NCI-H1092 treated with DMSO at 0.1 percent for 48 hours (cell line): ENCODE measurements at regions not wholly inside any gene's neighbourhood (a gene's known extent, or its start where the extent isn't known, plus 50 kb on each side); places are given as distances from the start of the nearest gene placed in this dataset.

Source experiments
- DNase-seq: peaks from one replicate; lab custom pipeline; 2025; lab: John Stamatoyannopoulos, UW

DNA sequence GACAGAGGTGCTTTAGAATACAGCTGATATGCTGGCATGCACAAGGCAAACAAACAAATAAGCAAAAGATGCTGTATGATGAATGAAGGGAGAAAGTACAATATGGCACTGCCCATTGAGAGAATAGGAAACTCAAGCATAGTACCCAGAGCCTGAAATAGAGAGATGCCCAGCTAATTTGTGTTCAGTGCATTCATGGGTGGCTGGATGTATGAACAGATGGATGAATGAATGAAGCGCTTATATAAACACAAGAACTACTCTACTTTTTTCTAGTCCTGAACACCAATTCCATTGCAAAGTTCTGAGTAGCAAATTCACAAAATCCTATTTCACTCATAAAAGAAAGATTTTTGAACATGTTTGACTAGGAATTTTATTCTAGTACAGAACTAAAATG lies 756.3 kb downstream of the SATB2 start:
- DNase-seq: no peak

DNA sequence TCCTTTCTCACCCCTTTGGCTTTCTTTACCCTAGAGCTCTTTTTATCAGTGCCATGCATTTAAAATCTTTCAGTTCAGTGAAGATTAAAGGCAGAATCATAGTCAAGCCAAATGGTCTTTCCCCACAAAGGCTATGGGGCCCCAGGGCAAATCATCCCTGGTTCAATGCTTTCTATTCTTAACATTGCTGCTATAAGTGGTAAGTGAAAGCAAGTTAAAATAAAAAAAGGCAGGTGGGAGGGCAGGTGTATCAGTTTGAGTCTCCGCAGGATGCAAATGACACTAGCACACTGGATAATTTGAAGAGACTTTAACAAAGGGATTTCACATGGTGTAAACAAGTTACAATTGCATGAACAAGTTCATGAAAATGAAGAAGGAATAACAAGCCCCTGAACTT lies 757.4 kb downstream of the SATB2 start:
- DNase-seq: peak; percentile 36

DNA sequence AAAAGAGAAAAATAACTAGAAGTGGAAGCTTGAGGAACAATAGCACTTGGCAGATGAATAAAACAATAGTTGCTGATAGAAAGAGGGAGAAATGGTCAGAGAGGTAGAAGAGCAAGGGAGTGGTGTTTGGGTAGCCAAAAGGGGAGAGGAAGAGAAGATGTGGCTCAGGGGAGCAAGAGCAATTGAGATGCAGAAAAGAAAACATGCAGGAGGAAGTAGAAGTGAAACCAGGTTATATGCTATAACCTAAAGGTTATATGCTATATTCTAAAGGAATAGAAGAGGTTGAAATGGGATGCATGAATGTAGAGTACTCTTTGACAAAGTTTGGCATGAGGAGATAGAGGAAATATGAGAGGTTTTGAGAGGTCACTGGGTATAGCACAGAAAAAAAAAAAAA lies 759.5 kb downstream of the SATB2 start:
- no peak for DNase-seq

DNA sequence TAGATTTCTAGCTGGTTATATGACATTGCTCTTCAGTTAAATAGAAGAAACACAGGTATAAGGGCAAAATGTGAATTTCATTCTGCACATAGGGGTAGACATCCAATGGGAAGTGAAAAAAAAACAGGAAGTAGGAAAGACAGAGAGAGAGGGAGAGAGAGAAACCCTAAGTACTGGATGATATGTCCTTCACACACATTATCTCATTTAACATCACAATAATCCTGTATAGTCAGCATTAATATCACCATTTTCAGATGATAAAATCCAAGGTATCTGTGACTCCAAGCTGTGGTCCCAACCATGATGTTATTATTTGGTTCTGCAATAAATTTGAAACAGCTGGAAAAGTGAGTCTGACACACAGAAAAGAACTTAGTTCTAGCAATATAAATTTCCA lies 759.9 kb downstream of the SATB2 start:
- DNase-seq: no peak

DNA sequence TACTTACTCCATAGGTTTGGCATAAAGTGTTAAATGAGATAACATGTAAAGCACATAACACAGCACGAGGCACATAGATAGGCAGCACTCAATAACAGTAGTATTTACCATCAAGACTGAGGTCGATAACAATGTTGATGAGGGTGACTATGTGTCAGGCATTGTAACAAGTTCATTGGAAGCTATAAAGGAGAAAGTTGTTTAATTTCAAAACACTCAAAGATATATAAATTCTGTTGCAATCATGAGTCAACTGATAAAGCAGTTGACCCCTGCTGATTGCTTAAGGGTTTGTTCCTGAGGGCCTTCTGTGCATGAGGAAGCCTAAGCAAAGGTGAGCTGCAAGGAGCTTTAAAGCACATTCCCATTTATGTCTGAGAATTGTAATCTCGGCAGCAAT lies 760.5 kb downstream of the SATB2 start:
- no peak for DNase-seq

DNA sequence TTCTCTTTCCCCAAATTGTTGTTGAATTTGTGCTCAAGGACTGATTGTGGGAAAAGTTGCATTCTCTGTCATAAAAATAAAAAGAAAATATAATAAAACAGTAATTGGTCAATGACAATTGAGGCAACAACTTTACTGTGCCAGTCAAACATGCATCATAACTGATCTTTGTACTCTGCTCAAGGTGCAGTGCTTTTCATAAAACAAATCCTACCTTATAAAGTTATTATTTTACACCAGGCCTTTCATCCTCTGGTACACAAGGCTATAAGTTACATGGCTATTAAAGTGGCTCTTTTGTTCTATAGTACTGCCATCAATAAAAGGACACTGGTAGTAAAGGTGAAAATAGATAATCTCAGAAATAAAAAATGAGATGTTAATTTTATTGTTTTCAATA lies 761.9 kb downstream of the SATB2 start:
- no peak for DNase-seq

DNA sequence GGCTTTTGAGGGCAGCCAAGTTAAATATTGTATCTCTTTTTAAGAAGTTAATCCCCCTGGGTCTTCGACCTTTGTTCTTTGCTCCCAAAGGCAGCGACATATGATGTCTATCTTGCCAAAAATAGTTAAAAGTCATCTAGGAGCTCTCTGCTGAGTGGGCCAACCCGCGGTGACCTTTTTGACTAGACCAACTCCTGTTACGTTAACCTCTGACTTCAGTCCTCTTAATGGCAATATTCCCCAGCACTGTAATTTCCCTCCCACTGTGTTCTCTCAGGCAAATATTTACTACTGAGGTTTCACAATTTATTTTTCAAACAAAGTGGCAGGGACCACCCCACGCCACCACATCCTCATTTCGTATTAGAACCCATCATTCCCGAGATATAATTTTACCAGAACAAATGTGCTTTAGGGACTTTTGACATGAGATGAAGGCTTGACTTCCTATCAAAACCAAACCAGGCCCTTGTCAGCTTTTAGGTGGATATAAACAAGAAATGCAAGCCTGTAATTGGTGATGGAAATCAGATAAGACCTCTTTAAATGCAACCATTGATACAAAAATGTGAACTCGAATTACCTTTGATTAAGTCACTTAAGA lies 764.7 kb downstream of the SATB2 start:
- DNase-seq: no peak

DNA sequence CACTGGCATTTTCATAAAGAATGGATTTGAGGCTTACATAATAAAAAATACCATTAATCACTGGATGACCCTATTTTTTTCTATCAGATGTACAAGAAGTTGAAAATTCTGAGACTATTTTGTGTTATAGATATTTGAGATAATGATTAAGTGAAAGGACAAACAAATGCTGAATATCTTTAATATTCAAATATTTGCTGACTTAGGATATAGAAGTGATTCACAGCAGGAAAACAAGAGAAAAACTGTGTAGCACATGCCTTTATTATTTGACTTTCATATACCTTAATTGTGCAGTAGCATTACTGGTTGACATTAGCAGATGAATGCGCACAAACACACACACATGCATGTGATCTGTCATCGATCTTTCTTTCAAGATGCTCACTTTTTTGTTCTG lies 766.5 kb downstream of the SATB2 start:
- no peak for DNase-seq

DNA sequence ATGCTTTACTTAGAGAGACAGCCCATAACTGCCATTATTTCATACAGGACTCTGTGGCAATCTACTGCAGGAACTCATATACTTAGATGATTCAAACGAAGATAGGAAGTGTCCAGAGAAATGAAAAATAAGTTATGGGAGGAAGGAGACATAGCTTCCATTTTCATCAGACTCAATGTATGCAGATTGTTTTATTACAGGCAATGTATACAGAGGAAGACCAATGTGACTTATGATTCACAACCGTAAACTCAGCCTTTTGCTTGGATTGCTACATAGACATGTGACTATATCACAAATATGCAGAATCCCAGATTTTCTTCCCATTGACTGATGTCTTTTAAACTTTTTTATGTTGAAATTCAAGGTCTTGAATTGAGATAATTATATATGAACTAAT lies 793.4 kb downstream of the SATB2 start:
- DNase-seq: no peak

DNA sequence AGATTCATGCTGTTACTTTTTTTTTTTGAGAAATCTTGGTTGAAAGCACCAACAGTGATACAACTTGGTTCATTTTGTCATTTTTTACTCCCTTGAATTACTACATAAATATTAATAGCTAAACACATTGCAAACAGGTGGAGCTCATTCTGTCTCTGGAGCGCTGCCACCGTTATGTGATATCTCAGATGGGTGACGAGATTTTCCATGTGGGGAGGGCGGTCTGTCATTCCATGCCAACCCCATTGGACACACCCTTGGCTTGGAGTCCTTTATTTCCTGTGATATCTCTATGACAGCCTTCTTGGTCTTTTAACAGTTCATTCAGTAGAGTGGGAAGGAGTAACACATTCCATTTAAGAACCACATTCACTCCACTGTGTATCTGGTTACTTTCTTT lies 794.8 kb downstream of the SATB2 start:
- no peak for DNase-seq

DNA sequence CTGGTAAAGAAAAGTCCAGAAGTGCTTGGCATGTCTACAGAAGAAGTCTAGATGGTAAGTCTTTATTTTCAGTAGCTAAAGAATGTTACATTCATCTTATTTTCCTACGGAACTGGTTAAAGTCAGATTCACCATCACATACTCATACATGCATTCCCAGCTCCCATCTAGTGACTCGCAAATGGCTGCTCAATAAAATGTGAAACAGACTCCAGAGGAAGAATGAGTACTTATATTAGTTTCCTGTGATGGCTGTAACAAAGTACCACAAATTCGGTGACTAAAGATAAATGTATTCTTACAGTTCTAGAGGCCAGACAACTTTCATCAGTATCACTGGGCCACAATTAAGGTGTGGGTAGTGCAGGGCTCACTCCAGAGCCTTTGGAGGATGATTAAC lies 797.2 kb downstream of the SATB2 start:
- no peak for DNase-seq

DNA sequence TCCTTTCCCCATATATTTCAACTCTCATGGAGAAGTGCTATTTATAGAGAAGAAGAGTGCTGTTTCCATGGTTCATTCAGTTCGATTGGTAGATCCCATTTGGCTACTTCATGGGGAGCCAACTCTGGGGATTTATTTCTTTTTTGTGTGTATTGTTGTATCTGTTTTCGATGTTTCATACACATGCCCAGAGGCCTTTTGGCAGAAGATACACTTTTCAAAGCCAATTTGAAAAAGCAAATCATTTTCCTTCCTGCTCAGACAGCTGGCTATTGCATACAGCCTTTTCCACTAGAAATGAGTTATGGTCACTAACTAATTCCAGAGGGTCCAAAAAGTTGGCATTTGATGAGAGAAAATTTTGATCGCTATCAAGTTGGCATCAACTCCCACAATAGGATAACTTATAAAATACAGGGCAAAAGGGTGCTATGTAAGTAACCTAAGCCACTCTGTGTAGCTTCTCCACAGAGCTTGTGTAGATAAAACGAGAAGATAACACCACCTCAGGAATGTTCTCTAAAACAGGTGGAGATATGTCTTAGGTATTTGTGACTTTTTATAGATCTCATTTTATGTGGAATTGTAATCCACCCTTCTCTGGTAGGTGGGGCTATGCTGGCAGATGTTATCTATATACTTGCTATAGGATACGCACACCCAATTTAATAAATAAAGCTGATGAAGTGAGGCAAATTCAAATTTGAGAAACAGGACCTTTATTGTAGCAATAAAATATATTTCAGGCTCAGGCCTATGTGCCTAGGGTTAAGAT lies 798.5 kb downstream of the SATB2 start:
- peak; percentile 77 for DNase-seq

DNA sequence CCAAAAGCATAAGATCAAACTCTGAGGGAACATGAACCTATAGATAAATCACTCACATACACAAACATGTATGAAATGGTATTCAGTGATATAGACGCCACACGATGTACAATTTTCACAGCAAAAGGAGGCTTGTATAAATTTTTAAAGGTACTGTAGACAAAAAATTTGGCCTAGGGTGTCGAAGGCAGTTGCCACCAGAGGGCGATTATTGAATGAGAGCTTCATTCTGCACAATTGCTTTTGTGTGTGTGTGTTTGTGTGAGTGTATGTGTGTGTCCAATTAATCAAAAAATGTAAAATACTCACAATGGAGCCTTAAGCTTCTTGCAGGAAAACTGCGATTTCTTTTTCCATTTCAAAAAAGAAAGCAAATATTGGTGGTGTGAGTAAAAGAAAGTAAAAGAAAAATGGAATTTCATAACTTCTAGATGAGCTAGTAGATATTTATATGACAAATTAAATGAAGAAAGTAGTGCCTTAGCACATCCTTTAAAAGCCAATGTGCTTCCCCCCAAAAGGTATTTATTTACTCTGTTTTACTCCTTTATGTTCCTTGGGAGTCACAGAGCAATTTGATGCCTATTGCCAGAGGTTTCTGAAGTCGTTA lies 800.1 kb downstream of the SATB2 start:
- peak; percentile 26 for DNase-seq

DNA sequence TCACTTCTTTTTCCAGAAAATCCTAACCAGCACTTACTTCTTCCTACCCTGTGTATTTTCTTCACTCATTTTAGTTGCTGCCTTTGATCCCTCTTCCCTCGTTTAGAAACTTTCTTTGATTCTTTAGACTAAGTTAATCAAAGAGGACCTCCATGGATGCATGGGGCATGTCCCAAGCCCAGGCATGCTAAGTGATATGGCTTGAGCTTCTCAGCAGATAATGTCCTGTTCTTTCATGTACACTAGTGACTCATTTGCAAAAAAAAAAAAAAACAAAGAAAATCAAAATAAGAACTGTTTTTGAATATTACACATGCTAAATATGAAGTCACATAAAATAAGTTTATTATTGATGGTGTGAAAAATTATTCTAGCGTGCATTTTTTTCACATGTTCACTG lies 800.9 kb downstream of the SATB2 start:
- DNase-seq: no peak

DNA sequence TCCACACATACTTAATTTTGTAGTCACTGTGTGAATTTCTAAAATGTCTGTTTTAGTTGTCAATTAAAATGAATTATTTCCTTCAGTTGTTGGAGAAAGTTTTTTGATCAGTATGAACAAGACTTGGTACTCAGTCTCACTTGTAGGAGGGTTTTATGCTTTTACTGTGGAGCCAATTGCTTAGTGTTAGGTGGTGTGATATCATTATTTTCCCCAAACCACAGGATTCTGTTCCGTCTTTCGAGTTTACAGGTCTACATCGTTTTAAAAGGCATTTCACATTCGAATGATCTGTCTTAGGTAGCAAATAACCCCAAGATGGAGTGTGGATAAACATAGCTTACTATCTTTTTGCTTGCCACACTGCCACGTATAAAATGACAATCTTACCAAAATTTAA lies 803.1 kb downstream of the SATB2 start:
- no peak for DNase-seq

DNA sequence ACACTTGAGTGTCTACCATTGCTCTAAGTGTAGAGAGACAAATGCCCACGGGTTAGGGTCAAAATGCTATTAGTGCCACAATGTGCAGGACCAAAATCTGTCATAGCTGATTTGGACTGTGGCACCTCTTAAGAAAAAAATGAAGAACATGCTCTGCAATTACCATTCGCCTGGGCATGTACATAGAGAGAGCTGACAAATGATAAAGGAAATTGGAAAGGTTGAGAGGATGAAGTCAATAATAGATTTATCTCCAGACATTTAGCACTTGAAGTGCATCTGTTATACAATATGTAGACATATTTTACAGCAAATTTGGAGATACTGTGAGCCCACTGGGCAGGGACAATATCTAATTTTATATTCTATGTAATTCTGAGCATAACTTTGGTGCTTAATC lies 804.4 kb downstream of the SATB2 start:
- no peak for DNase-seq

DNA sequence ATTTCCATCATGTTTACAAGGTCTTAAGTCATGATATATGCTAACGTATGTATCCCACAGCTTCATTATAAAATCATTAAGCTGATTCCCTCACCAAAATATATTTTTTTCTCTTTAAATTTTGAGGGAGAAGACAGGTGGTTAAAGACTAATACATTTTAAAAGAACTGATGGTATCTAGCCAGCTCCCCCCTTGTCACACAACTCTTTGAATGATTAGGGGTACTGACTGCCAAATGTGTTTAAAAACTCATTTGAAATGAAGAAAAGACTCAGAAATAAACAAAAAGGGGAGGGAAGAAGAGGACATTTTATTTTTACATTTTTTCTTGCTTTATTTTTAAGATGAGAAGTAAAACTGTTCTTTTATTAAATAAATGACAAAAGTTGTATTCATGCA lies 805.3 kb downstream of the SATB2 start:
- DNase-seq: no peak

DNA sequence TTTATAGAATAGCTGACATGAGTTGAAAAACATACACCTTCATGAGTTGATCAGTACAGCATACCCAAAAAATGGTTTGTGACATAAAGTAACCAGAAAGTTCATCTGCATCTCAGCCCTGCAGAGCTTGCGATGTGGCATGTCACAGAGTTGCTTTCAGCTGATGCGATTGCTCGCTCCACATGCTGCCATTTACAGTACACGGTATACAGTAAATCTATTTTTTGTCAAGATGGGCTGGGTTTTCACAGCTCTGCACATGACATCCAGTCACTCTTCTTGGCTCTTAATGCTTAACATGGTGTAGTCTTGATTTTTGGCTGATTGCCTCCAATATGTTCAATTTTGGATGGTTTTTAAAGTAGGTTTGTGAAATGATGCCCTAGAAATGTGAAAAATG lies 811.9 kb downstream of the SATB2 start:
- no peak for DNase-seq

DNA sequence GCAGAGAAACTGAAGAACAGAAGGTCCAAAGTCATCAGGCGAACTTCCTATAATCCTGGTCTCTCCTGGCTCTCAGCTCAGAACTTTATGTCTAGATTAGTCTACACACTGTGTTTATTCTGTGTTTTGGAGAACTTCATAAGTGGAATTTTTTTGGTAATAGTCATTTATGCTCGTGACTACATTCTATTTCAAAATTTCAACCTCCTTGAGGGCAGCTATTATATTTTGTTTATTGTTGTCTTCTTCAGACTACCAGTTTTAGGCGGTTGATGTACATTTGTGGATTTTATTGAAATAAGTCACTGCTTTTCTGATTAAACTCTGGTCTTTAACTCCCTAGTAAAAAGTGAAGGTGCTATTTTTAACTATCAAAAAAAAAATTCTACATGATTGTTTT lies 816.6 kb downstream of the SATB2 start:
- DNase-seq: no peak

DNA sequence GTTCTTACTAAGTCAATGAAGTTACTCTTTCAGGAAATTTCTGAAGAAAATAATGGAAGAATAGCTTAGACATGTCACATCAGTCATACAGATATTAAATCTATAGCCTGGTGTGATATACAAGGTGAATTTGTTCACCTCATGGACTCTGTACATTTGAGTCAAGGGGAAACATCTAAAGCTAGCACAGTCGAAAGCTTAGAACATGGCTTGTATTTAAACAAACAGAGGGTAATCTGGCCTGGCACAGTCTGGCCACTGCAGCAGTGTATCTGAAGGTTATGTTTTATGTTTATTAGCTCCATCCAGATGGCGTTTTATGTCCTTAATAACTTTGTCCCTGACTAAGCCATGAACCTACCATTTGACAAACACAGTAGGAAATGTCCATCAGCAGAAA lies 817.3 kb downstream of the SATB2 start:
- no peak for DNase-seq

DNA sequence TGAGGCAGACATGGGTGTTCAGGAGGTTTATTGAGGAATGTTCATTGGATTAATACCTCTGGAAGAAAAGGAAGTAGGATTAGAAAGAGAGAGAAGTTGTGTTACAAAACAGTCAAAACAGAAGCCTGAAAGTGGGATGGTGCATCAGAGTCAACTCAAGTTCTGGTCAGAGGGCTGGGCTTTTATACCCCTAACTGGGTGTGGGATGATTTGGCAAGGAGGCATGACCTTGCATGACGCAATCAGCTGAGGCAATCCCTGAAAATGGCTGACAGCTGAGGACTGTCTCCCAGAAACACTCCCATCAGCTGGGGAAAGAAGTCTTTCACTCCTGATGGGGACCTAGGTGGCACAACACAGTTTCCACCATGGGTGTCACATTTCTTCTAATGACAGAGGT lies 818.2 kb downstream of the SATB2 start:
- no peak for DNase-seq

DNA sequence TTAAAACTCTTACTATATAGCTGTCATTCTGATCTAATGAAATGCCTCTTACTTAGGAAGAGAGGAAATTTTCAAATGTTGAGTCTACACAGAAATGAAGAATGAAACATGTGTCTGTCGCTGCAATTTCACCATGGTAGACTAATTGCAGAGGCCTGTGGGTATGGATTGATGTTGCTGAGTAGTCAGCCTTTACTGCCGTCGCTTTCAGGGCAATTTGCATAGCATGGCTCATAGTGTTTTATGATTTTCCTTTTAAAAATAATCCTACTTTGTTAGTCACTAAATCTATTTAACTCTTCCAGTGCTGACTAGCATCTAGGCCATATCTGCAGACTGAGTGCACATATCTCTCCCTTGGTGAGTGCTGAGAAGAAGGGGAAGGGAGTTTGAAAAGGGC lies 819.2 kb downstream of the SATB2 start:
- DNase-seq: no peak

DNA sequence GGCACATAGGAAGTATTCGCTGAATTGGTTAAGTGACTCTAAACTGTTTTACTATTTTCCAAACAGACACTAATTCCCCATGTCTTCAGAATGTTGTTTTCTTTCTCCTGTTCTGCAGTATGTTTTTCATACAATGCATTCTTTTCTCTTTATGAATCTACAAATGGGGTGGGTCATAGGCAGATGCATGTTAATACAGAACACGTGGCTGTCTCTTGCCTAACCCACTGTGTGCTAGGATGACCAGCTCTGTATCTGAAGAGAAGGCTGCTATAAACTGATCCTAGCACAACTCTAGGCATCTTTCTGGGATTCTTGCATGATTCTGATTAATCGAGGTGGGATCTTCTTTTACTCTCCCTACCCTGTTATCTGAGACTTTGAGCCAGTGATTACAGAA lies 826.0 kb downstream of the PLCL1 start:
- DNase-seq: no peak

DNA sequence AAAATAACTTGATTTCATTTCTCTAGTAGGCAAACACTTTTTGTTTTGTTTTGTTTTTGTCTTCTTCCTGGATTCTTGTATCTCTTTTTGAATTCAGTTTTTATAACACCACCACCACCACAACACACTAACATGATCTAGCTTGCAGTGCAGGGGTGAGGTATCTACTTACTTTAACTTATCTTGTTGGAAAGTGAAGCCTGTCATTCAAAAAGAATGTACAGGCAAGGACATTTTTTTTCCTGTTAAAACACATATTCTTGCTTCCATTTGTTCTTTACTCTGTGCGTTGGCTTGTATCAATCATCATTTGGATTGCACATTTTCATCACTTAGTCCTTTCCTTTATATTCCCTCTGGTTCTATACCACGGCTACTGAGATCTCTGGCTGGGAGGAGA lies 824.2 kb downstream of the PLCL1 start:
- no peak for DNase-seq
